ENCODE measurements at regions not wholly inside any gene's neighbourhood (a gene's known extent, or its start where the extent isn't known, plus 50 kb on each side); places are given as distances from the start of the nearest gene placed in this dataset.
A peak's percentile ranks its signal among the peaks of the same experiment; 100 is the strongest.

- no peak for DNase-seq (ENCODE audit: low spot score)
Measured at GRCh38 chr3:147757866-147758265, 348.7 kb downstream of the ZIC1 start.

- no peak for DNase-seq (ENCODE audit: low spot score)
Measured at GRCh38 chr3:147758771-147759170, 349.6 kb downstream of the ZIC1 start.

GRCh38 chr3:147760085-147760484 is 350.9 kb downstream of the ZIC1 start:
- DNase-seq (ENCODE audit: low spot score) = no peak

- no peak for DNase-seq (ENCODE audit: low spot score)
Measured at GRCh38 chr3:147760941-147761340, 351.8 kb downstream of the ZIC1 start.

GRCh38 chr3:147773116-147773630 is 364.0 kb downstream of the ZIC1 start:
- no peak for DNase-seq (ENCODE audit: low spot score)

- no peak for DNase-seq (ENCODE audit: low spot score)
Measured at GRCh38 chr3:147775411-147775810, 366.2 kb downstream of the ZIC1 start.

GRCh38 chr3:147775816-147776530 is 366.8 kb downstream of the ZIC1 start:
- DNase-seq (ENCODE audit: low spot score) = no peak

- no peak for DNase-seq (ENCODE audit: low spot score)
Measured at GRCh38 chr3:147793841-147794240, 384.7 kb downstream of the ZIC1 start.

GRCh38 chr3:147794596-147794995 is 385.4 kb downstream of the ZIC1 start:
- no peak for DNase-seq (ENCODE audit: low spot score)

- DNase-seq (ENCODE audit: low spot score) = no peak
Measured at GRCh38 chr3:147795418-147795817, 386.3 kb downstream of the ZIC1 start.

GRCh38 chr3:147797095-147797494 is 387.9 kb downstream of the ZIC1 start:
- DNase-seq (ENCODE audit: low spot score) = no peak

GRCh38 chr3:147799601-147800000 is 390.4 kb downstream of the ZIC1 start:
- no peak for DNase-seq (ENCODE audit: low spot score)

- no peak for DNase-seq (ENCODE audit: low spot score)
Measured at GRCh38 chr3:147807776-147808175, 398.6 kb downstream of the ZIC1 start.

GRCh38 chr3:147809206-147809605 is 400.0 kb downstream of the ZIC1 start:
- DNase-seq (ENCODE audit: low spot score) = no peak

GRCh38 chr3:147812186-147812911 is 403.2 kb downstream of the ZIC1 start:
- no peak for DNase-seq (ENCODE audit: low spot score)

GRCh38 chr3:147813256-147813655 is 404.1 kb downstream of the ZIC1 start:
- no peak for DNase-seq (ENCODE audit: low spot score)

GRCh38 chr3:147816752-147817151 is 407.6 kb downstream of the ZIC1 start:
- DNase-seq (ENCODE audit: low spot score) = peak; percentile 71

GRCh38 chr3:147832611-147833010 is 423.4 kb downstream of the ZIC1 start:
- DNase-seq (ENCODE audit: low spot score) = no peak

GRCh38 chr3:147836330-147836729 is 427.2 kb downstream of the ZIC1 start:
- DNase-seq (ENCODE audit: low spot score) = no peak

GRCh38 chr3:147838652-147839051 is 429.5 kb downstream of the ZIC1 start:
- no peak for DNase-seq (ENCODE audit: low spot score)

- DNase-seq (ENCODE audit: low spot score) = no peak
Measured at GRCh38 chr3:147843331-147843730, 434.2 kb downstream of the ZIC1 start.

GRCh38 chr3:147846293-147846692 is 437.1 kb downstream of the ZIC1 start:
- DNase-seq (ENCODE audit: low spot score) = no peak

- DNase-seq (ENCODE audit: low spot score) = no peak
Measured at GRCh38 chr3:147846854-147847478, 437.8 kb downstream of the ZIC1 start.

Measured in mucosa of gallbladder (tissue), 1 donor.